ENCODE measurements at regions not wholly inside any gene's neighbourhood (a gene's known extent, or its start where the extent isn't known, plus 50 kb on each side); places are given as distances from the start of the nearest gene placed in this dataset.

DNA sequence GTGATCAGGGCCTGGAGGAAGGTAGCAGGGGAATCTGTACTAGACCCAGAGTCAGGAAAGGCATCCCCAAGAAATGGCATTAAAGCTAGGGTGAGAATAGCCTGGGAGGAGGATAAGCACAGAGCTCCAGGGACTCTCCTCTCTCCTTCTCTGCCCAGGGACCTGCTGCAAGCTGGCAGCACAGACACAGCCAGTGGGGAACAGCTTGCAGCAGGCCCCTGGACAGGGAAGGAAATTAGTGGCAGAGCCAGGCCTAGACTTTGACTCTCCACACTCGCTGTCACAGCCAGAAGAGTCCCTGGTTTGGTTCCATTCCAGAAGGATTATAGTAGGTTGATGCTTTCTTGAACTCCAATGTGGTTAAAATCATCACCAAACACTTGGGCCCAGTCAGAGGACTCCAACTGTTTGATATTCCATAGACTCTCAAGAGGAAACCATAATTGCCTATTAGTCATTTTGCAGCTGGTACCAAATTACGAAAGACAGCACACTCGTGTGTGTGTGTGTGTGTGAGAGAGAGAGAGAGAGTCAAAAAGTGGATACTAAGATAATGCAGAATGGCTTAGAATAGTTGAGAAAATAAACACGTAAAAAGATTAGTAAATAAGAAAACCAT, 95.5 kb upstream of the ATP8B1 start:
- 44 to 51% methylated on average over 4 of the region's 4 CpGs for WGBS, 2 donors
- Histone ChIP-seq H3K27ac (no peak overlapping the region), H3K27me3 (no peaks in the 10 kb centered on the region), H3K9me3 (no peaks in the 10 kb centered on the region), H3K36me3 (no peaks in the 10 kb centered on the region), H3K4me1 (no peaks in the 10 kb centered on the region), H3K4me3 (no peak overlapping the region)
- intact Hi-C loops (cut with DNase I): no loop called here
- DNase-seq: no peak
- TF ChIP-seq POLR2A (IDR thresholded peaks at IDR 0.05) (no peak), POLR2AphosphoS5 (IDR thresholded peaks at IDR 0.05) (no peak), EP300 (IDR thresholded peaks at IDR 0.05) (no peak)
- TF ChIP-seq, protein P1, sequence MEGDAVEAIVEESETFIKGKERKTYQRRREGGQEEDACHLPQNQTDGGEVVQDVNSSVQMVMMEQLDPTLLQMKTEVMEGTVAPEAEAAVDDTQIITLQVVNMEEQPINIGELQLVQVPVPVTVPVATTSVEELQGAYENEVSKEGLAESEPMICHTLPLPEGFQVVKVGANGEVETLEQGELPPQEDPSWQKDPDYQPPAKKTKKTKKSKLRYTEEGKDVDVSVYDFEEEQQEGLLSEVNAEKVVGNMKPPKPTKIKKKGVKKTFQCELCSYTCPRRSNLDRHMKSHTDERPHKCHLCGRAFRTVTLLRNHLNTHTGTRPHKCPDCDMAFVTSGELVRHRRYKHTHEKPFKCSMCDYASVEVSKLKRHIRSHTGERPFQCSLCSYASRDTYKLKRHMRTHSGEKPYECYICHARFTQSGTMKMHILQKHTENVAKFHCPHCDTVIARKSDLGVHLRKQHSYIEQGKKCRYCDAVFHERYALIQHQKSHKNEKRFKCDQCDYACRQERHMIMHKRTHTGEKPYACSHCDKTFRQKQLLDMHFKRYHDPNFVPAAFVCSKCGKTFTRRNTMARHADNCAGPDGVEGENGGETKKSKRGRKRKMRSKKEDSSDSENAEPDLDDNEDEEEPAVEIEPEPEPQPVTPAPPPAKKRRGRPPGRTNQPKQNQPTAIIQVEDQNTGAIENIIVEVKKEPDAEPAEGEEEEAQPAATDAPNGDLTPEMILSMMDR (IDR thresholded peaks at IDR 0.05): no peak

DNA sequence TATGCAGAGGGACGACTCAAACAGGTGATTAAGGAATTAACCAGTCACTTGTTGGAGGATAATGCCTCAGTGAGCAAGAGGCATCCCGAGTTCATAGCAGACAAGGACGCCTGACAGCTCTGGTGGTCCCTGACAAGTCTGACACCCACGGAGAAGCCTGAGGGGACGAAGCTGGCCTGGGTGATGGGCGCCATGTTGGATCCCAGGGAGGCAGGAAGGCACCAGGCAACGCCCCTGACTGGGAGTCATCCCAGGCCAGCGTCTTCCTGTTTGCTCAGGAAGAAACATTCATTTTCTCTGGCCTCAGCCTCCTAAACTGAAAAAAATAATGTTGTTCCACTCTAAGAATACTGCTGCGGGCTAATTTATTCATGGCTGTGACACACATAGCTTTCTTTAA, 92.1 kb upstream of the ATP8B1 start:
- TF ChIP-seq POLR2A (IDR thresholded peaks at IDR 0.05) (no peak), POLR2AphosphoS5 (IDR thresholded peaks at IDR 0.05) (no peak), EP300 (IDR thresholded peaks at IDR 0.05) (no peak)
- TF ChIP-seq, protein P1 (IDR thresholded peaks at IDR 0.05): no peak
- Histone ChIP-seq H3K9me3 (no peaks in the 10 kb centered on the region), H3K4me3 (no peak overlapping the region), H3K4me1 (no peaks in the 10 kb centered on the region), H3K27ac (no peak overlapping the region), H3K36me3 (no peaks in the 10 kb centered on the region), H3K27me3 (no peaks in the 10 kb centered on the region)
- 87% methylated on average over 9 of the region's 9 CpGs for WGBS, 2 donors
- intact Hi-C loops (cut with DNase I): no loop called here
- DNase-seq: no peak

DNA sequence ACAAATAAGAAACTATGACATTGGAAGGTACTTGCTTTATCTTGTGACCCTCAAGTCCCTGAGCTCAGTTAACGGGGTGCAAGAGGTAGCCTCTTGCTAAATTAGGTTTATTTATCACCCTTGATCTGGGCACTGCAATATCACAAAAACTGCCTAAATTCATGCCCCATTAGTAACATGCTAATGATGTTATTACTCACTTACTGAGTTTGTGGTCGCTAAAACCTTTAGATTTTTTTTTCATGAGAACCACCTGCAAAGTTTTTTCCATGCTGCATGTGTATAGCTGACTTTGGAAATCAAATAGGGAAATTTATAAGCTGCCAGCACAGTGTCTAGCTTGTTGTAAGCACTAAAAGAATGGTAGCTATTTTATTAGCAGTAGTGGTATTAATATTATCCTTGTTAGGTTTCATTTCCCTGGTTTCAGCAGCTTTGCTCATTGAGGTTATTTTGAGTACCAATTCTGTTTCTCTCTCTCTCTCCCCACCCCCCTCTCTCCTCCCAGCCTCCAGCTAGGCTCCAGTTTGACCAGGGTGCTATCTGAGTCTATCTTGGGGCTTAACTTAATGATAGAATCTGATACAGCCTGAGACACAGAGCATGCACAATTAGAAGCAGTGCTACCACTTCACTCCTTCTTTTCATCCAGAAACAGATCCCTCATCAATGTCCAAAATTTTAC, 88.7 kb upstream of the ATP8B1 start:
- Histone ChIP-seq H3K9me3 (no peaks in the 10 kb centered on the region), H3K27ac (no peak overlapping the region), H3K27me3 (no peaks in the 10 kb centered on the region), H3K36me3 (no peaks in the 10 kb centered on the region), H3K4me1 (no peaks in the 10 kb centered on the region), H3K4me3 (no peak overlapping the region)
- WGBS, 2 donors: 80 to 82% methylated on average over 2 of the region's 2 CpGs
- intact Hi-C loops (cut with DNase I): no loop called here
- no peak for DNase-seq
- TF ChIP-seq POLR2AphosphoS5 (IDR thresholded peaks at IDR 0.05) (no peak), POLR2A (IDR thresholded peaks at IDR 0.05) (no peak), EP300 (IDR thresholded peaks at IDR 0.05) (no peak)
- TF ChIP-seq, protein P1 (IDR thresholded peaks at IDR 0.05): no peak

DNA sequence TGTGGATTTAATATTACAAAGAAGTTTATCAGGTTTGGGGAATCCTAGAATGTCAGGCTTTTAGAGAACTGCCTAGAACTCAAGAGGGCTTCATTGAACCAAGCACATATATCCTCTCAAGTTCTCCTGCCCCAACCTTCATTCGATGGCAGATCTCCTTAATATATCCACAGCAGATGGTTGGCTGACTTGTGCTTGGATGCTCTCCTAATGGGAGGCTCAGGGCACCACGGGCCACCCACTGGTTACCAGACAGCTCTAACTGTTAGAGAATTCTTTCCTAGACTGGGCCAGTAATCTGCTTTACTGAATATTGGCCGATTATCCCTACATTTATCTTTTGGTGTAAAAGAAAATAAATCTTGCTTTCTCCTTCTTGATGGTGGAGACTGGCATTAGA, 87.2 kb upstream of the ATP8B1 start:
- H3K9me3 ChIP-seq: no peaks in the 10 kb centered on the region
- DNase-seq: no peak
- no peak overlapping the region for H3K4me3 ChIP-seq
- intact Hi-C loops (cut with DNase I): no loop called here
- no peaks in the 10 kb centered on the region for H3K4me1 ChIP-seq
- TF ChIP-seq POLR2A (IDR thresholded peaks at IDR 0.05): no peak
- TF ChIP-seq, protein P1 (IDR thresholded peaks at IDR 0.05): no peak
- TF ChIP-seq EP300 (IDR thresholded peaks at IDR 0.05): no peak
- TF ChIP-seq POLR2AphosphoS5 (IDR thresholded peaks at IDR 0.05): no peak
- H3K27ac ChIP-seq: no peak overlapping the region
- 85 to 92% methylated on average over 3 of the region's 3 CpGs for WGBS, 2 donors
- no peaks in the 10 kb centered on the region for H3K36me3 ChIP-seq
- H3K27me3 ChIP-seq: no peaks in the 10 kb centered on the region

Measured in sigmoid colon (tissue), 6 donors.